AG04449 (cell line): ENCODE measurements at regions not wholly inside any gene's neighbourhood (a gene's known extent, or its start where the extent isn't known, plus 50 kb on each side); places are given as distances from the start of the nearest gene placed in this dataset.

ENCODE experiments used
- CTCF ChIA-PET: fragments of 350-600 bp; formaldehyde crosslinking; extraction: SDS; loops from one replicate; lab custom pipeline; 2021; ENCODE audit warnings: antibody characterized with exemption; lab: Yijun Ruan, JAX
- POLR2A ChIA-PET: fragments of 400-600, 350-600 bp; formaldehyde crosslinking; extraction: SDS; loops from one replicate; lab custom pipeline; 2020; ENCODE audit warnings: antibody characterized with exemption, inconsistent platforms; lab: Yijun Ruan, JAX
- DNase-seq: peaks from one replicate; pipeline ENCODE4 v3.0.0-alpha.2; 2010; ENCODE audit warnings: low read depth, low spot score
- H3K4me3 ChIP-seq: 2 replicates; pipeline ENCODE4 v1.5.1; 2011; ENCODE audit warnings: low read depth, mild to moderate bottlenecking, control low read depth, low read length
- CTCF ChIP-seq: IDR thresholded peaks from one replicate; pipeline ENCODE4 v1.5.1; 2011; ENCODE audit warnings: mild to moderate bottlenecking, moderate library complexity, low read length, control low read depth, inconsistent platforms; ENCODE audit not compliant: insufficient read depth; ENCODE audit errors: missing control alignments

GRCh38 chr2:16128746-16129610 is 188.6 kb downstream of the MYCN start:
- POLR2A ChIA-PET: no interaction called here
- no peak overlapping the region for H3K4me3 ChIP-seq
- no peak for TF ChIP-seq CTCF
- CTCF ChIA-PET: no interaction called here
- no peak for DNase-seq

- H3K4me3 ChIP-seq: no peak overlapping the region
- DNase-seq: no peak
- POLR2A ChIA-PET: no interaction called here
- CTCF ChIA-PET: no interaction called here
- no peak for TF ChIP-seq CTCF
Measured at GRCh38 chr2:16127958-16128357, 187.6 kb downstream of the MYCN start.

- no peak for TF ChIP-seq CTCF
- no peak for DNase-seq
- ChIA-PET POLR2A (no interaction called here), CTCF (no interaction called here)
- no peak overlapping the region for H3K4me3 ChIP-seq
Measured at GRCh38 chr2:16127276-16127940, 187.1 kb downstream of the MYCN start.

- CTCF ChIA-PET: no interaction called here
- POLR2A ChIA-PET: no interaction called here
- TF ChIP-seq CTCF: no peak
- H3K4me3 ChIP-seq: no peak overlapping the region
- no peak for DNase-seq
Measured at GRCh38 chr2:16126517-16127275, 186.3 kb downstream of the MYCN start.

GRCh38 chr2:16125614-16126516 is 185.5 kb downstream of the MYCN start:
- CTCF ChIA-PET: no interaction called here
- POLR2A ChIA-PET: no interaction called here

More at GRCh38 chr2:16125614-16126516, 185.5 kb downstream of the MYCN start:
- no peak for TF ChIP-seq CTCF
- no peak for DNase-seq
- no peak overlapping the region for H3K4me3 ChIP-seq
